OCI-LY1 (cell line): ENCODE measurements at regions not wholly inside any gene's neighbourhood (a gene's known extent, or its start where the extent isn't known, plus 50 kb on each side); places are given as distances from the start of the nearest gene placed in this dataset.

Experiments used
- EZH2 ChIP-seq: fragments of 200-600 bp; sonication (generic), shearing (Covaris generic); IDR thresholded peaks from 2 replicates; pipeline ENCODE4 v1.8.0; 2017; ENCODE audit warnings: borderline replicate concordance, mixed run types, mild to moderate bottlenecking, antibody characterized with exemption, low read length, moderate library complexity, mixed read lengths
- TF ChIP-seq, protein P1 (sequence below): fragments of 200-600 bp; sonication (generic), shearing (Covaris generic); IDR thresholded peaks from 2 replicates; pipeline ENCODE4 v1.5.1; 2017; ENCODE audit warnings: mild to moderate bottlenecking, antibody characterized with exemption, low read length, moderate library complexity, mixed read lengths

DNA sequence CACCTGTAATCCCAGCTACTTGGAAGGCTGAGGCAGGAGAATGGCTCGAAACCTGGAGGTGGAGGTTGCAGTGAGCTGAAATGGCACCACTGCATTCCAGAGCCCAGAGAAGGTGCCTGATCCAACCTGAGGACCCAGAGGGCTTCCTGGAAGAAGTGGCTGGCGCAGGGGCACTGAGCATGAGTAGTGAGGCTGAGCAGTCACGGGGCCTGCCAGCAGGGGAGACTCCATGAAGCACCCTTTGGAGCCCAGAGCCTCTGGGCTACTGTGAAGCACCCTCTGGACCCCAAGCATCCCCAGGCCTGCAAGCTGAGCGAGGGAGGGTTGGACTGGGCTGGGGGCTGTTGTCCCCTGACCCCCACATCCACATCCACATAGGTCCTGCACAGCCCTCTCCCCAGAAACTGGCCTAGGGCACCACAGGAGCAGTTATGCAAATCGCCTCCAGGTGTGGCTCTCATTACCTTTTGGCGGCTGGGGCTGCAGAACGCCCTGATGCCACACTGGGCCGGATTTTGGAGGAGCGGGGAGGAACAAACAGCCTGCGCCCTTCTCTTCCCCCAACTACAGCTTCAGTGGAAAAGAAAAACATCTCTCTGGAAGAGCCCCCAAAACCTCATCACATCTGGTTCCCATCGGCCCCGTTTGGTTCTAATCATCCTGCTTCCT lies 78.2 kb upstream of the TARDBP start:
- TF ChIP-seq, protein P1, sequence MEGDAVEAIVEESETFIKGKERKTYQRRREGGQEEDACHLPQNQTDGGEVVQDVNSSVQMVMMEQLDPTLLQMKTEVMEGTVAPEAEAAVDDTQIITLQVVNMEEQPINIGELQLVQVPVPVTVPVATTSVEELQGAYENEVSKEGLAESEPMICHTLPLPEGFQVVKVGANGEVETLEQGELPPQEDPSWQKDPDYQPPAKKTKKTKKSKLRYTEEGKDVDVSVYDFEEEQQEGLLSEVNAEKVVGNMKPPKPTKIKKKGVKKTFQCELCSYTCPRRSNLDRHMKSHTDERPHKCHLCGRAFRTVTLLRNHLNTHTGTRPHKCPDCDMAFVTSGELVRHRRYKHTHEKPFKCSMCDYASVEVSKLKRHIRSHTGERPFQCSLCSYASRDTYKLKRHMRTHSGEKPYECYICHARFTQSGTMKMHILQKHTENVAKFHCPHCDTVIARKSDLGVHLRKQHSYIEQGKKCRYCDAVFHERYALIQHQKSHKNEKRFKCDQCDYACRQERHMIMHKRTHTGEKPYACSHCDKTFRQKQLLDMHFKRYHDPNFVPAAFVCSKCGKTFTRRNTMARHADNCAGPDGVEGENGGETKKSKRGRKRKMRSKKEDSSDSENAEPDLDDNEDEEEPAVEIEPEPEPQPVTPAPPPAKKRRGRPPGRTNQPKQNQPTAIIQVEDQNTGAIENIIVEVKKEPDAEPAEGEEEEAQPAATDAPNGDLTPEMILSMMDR, result no peak
- no peak for TF ChIP-seq EZH2
